ENCODE measurements at regions not wholly inside any gene's neighbourhood (a gene's known extent, or its start where the extent isn't known, plus 50 kb on each side); places are given as distances from the start of the nearest gene placed in this dataset.

GRCh38 chr10:57262892-57263291 is 901.8 kb upstream of the ZWINT start:
- CTCF ChIA-PET, result no interaction called here
- no peak for ATAC-seq
- Histone ChIP-seq H3K4me3 (ENCODE audit: low read depth in 2 of 2, low read length in 2 of 2) (no peak overlapping the region), H3K36me3 (ENCODE audit: control insufficient read depth, insufficient read depth, low read length) (no peaks in the 10 kb centered on the region), H3K9me3 (ENCODE audit: control insufficient read depth, insufficient read depth, low read depth, low read length) (peaks cover 4% of the 10 kb centered on the region; the same call in 1 of the 2 replicates), H3K27ac (ENCODE audit: low read length) (no peak overlapping the region), H3K4me1 (ENCODE audit: control insufficient read depth, insufficient read depth, low read length) (no peaks in the 10 kb centered on the region), H3K27me3 (ENCODE audit: control insufficient read depth, insufficient read depth, low read length) (no peaks in the 10 kb centered on the region)
- POLR2A ChIA-PET, result no interaction called here
- in situ Hi-C loops (cut with HindIII; ENCODE audit: low pct_unique_long_range_greater_than_20kb, low sequenced_read_pairs) (no loop called here), intact Hi-C loops (cut with micrococcal nuclease; ENCODE audit: unreplicated experiment) (no loop called here)
- no TSS peak for BruUV-seq (replicated peaks)
- TF ChIP-seq TCF7L2 (IDR thresholded peaks at IDR 0.05; ENCODE audit: low read depth, low read length) (no peak), SIN3A (IDR thresholded peaks at IDR 0.05; ENCODE audit: borderline replicate concordance, insufficient read depth, low read depth, low read length) (no peak), POLR2AphosphoS5 (IDR thresholded peaks at IDR 0.05; ENCODE audit: low read depth, low read length) (no peak)
- TF ChIP-seq, protein P1, sequence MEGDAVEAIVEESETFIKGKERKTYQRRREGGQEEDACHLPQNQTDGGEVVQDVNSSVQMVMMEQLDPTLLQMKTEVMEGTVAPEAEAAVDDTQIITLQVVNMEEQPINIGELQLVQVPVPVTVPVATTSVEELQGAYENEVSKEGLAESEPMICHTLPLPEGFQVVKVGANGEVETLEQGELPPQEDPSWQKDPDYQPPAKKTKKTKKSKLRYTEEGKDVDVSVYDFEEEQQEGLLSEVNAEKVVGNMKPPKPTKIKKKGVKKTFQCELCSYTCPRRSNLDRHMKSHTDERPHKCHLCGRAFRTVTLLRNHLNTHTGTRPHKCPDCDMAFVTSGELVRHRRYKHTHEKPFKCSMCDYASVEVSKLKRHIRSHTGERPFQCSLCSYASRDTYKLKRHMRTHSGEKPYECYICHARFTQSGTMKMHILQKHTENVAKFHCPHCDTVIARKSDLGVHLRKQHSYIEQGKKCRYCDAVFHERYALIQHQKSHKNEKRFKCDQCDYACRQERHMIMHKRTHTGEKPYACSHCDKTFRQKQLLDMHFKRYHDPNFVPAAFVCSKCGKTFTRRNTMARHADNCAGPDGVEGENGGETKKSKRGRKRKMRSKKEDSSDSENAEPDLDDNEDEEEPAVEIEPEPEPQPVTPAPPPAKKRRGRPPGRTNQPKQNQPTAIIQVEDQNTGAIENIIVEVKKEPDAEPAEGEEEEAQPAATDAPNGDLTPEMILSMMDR (IDR thresholded peaks at IDR 0.05), result no peak
- TF ChIP-seq, protein P2, sequence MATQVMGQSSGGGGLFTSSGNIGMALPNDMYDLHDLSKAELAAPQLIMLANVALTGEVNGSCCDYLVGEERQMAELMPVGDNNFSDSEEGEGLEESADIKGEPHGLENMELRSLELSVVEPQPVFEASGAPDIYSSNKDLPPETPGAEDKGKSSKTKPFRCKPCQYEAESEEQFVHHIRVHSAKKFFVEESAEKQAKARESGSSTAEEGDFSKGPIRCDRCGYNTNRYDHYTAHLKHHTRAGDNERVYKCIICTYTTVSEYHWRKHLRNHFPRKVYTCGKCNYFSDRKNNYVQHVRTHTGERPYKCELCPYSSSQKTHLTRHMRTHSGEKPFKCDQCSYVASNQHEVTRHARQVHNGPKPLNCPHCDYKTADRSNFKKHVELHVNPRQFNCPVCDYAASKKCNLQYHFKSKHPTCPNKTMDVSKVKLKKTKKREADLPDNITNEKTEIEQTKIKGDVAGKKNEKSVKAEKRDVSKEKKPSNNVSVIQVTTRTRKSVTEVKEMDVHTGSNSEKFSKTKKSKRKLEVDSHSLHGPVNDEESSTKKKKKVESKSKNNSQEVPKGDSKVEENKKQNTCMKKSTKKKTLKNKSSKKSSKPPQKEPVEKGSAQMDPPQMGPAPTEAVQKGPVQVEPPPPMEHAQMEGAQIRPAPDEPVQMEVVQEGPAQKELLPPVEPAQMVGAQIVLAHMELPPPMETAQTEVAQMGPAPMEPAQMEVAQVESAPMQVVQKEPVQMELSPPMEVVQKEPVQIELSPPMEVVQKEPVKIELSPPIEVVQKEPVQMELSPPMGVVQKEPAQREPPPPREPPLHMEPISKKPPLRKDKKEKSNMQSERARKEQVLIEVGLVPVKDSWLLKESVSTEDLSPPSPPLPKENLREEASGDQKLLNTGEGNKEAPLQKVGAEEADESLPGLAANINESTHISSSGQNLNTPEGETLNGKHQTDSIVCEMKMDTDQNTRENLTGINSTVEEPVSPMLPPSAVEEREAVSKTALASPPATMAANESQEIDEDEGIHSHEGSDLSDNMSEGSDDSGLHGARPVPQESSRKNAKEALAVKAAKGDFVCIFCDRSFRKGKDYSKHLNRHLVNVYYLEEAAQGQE (IDR thresholded peaks at IDR 0.05; ENCODE audit: insufficient read depth in 1 of 2, low read depth in 2 of 2, low read length in 1 of 2), result no peak
- no peak for DNase-seq (ENCODE audit: low read depth, low spot score)

DNA sequence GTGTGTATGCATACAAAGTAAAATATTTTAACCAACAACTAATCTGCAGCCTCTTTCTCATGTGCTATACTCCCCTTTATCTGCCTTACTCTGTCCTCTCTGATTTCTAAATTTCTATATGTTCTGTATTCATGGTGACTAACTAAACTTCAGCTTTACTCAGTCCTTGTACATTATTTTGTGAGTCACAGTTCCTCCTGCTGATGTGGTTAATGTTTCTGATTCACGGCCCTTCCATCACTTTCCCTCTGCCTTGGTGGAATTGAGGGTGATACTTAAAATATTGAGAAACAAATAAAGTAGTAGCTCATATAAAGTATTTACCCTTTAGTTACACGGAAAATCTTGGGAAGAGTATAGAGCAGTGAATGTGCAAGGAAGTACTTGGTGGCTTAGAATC is 899.1 kb upstream of the ZWINT start:
- intact Hi-C loops (cut with micrococcal nuclease; ENCODE audit: unreplicated experiment) (no loop called here), in situ Hi-C loops (cut with HindIII; ENCODE audit: low pct_unique_long_range_greater_than_20kb, low sequenced_read_pairs) (no loop called here)
- Histone ChIP-seq H3K4me1 (ENCODE audit: control insufficient read depth, insufficient read depth, low read length) (no peaks in the 10 kb centered on the region), H3K27ac (ENCODE audit: low read length) (no peak overlapping the region), H3K4me3 (ENCODE audit: low read depth in 2 of 2, low read length in 2 of 2) (no peak overlapping the region), H3K36me3 (ENCODE audit: control insufficient read depth, insufficient read depth, low read length) (no peaks in the 10 kb centered on the region), H3K27me3 (ENCODE audit: control insufficient read depth, insufficient read depth, low read length) (no peaks in the 10 kb centered on the region), H3K9me3 (ENCODE audit: control insufficient read depth, insufficient read depth, low read depth, low read length) (peaks cover 5% of the 10 kb centered on the region; the same call in 1 of the 2 replicates)
- ChIA-PET POLR2A (no interaction called here), CTCF (no interaction called here)
- no TSS peak for BruUV-seq (replicated peaks)
- no peak for ATAC-seq
- TF ChIP-seq TCF7L2 (IDR thresholded peaks at IDR 0.05; ENCODE audit: low read depth, low read length), result no peak
- TF ChIP-seq, protein P2 (IDR thresholded peaks at IDR 0.05; ENCODE audit: insufficient read depth in 1 of 2, low read depth in 2 of 2, low read length in 1 of 2), result no peak
- TF ChIP-seq, protein P1 (IDR thresholded peaks at IDR 0.05), result no peak
- TF ChIP-seq POLR2AphosphoS5 (IDR thresholded peaks at IDR 0.05; ENCODE audit: low read depth, low read length), result no peak
- no peak for TF ChIP-seq SIN3A (IDR thresholded peaks at IDR 0.05; ENCODE audit: borderline replicate concordance, insufficient read depth, low read depth, low read length)
- DNase-seq (ENCODE audit: low read depth, low spot score), result no peak

Data from Panc1 (cell line).